Natural killer cell treated with Interleukin-12 subunit alpha and Interleukin-12 subunit beta and Interleukin-15 and Interleukin-18, amount 100 ng/mL, for 72 hours (primary cell): ENCODE measurements at regions not wholly inside any gene's neighbourhood (a gene's known extent, or its start where the extent isn't known, plus 50 kb on each side); places are given as distances from the start of the nearest gene placed in this dataset.

Source experiments
- ATAC-seq, 2 donors: fragments of 150-1000 bp; cut with Tn5 transposase in 1 of 2; sonication (Bioruptor Pico), chemical (Tn5 transposase) in 1 of 2; 2 replicates each; pipeline ENCODE4 v1.10.0; 2021
- DNase-seq: peaks from one replicate; pipeline ENCODE4 v3.0.0; 2022; ENCODE audit warnings: low spot score
- H3K27ac Mint-ChIP-seq, 2 donors: 1 replicate in 1 of 2; 2 replicates in 1 of 2; pipeline ENCODE4 v1.8.0; 2022; ENCODE audit warnings: mixed read lengths in 2 of 2, mild to moderate bottlenecking in 1 of 2, moderate library complexity in 1 of 2
- H3K27me3 Mint-ChIP-seq, 2 donors: 1 replicate in 1 of 2; 2 replicates in 1 of 2; pipeline ENCODE4 v1.8.0; 2022; ENCODE audit warnings: mixed read lengths in 2 of 2
- H3K36me3 Mint-ChIP-seq: one replicate; pipeline ENCODE4 v1.8.0; 2022; ENCODE audit warnings: mixed read lengths
- H3K4me1 Mint-ChIP-seq, 2 donors: 1 replicate in 1 of 2; 2 replicates in 1 of 2; pipeline ENCODE4 v1.8.0; 2022; ENCODE audit warnings: low read depth in 2 of 2, mixed read lengths in 2 of 2, mild to moderate bottlenecking in 1 of 2
- H3K4me3 Mint-ChIP-seq: one replicate; pipeline ENCODE4 v1.8.0; 2022; ENCODE audit warnings: mixed read lengths
- H3K9me3 Mint-ChIP-seq: 2 replicates; pipeline ENCODE4 v1.8.0; 2022; ENCODE audit warnings: mixed read lengths

DNA sequence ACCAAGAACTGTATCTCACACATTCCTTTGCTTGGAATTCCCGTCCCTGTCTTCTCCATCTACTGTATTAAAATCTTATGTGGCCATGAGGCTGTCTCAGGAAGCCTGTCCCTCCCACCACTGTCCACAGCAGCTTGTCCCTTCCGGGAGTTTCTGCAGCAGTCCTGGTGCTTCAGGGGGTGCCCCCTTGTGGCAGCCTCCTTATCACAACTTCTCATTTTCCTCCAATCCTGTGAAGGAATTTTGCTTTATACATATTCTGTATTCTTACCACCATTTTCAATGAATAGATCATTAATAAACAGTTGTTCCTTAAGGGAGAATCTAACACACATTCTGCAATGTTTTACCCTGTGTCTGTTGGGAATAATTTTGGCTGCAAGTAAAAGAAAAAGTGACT lies 220.4 kb upstream of the RAG2 start:
- Mint-ChIP-seq H3K4me1 (no peaks in the 10 kb centered on the region), H3K4me3 (no peak overlapping the region), H3K9me3 (no peaks in the 10 kb centered on the region), H3K36me3 (no peaks in the 10 kb centered on the region), H3K27me3 (peaks cover 11 to 22% of the 10 kb centered on the region in 2 donors), H3K27ac (no peak overlapping the region)
- DNase-seq, result no peak
- no peak for ATAC-seq

DNA sequence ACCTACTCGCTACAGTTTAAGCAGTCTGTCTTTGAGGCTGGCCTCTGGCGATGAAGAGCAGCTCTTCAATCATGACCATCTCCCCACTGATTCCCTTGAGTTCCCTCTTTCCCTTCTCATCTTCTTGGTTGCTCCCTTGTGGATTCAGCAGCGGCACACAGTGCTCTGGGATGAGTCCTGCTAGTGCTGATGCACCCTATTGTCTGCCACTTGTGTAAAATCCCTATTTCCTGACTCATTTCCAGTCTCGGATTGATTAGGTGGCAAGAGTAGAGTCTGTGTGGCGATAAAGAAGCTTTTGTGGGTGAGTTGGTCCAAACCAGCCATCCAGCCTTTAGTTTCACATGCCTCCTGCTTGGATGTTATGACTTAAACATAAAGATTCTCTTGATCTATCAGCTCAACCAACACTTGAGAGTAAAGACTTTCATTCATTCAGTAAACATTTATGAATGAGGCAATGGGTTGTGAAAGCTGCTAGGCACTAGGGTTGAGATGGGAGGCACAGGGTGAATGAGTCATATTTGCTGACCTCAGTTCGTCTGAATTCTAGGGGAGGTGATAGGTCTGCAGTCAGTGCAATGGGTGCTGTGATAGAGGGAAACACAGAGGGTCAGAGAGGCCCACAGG lies 219.4 kb upstream of the RAG2 start:
- Mint-ChIP-seq H3K4me1 (no peaks in the 10 kb centered on the region), H3K36me3 (no peaks in the 10 kb centered on the region)

DNA sequence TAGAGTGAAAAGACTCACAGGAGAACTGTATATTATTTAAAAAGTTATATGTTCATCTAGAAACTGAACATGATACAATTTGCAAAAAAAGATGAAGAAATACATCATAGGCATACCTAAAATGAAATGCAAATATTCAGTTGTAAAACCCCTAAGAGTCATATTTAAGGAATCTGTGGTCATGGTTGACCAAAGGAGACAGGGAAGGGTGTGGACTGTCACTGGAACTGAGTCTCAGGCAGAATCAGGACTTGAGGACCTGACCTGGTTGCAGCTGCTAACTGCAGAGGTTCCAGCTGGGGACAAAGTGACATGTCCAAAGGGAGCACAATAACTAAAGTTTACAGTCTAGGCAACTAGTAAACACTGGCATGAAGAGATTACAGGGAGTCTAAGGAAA lies 211.3 kb upstream of the RAG2 start:
- no peaks in the 10 kb centered on the region for H3K9me3 Mint-ChIP-seq
- ATAC-seq (no peak), DNase-seq (no peak)
- H3K27me3 Mint-ChIP-seq, result peaks cover 3 to 10% of the 10 kb centered on the region in 2 donors
- H3K27ac Mint-ChIP-seq, result no peak overlapping the region
- no peaks in the 10 kb centered on the region for H3K4me1 Mint-ChIP-seq
- no peaks in the 10 kb centered on the region for H3K36me3 Mint-ChIP-seq
- H3K4me3 Mint-ChIP-seq, result no peak overlapping the region

More for the DNA sequence above, 219.4 kb upstream of the RAG2 start:
- peaks cover 14 to 28% of the 10 kb centered on the region in 2 donors for H3K27me3 Mint-ChIP-seq
- no peak overlapping the region for H3K4me3 Mint-ChIP-seq
- H3K9me3 Mint-ChIP-seq, result no peaks in the 10 kb centered on the region
- no peak for DNase-seq
- ATAC-seq, result no peak
- H3K27ac Mint-ChIP-seq, result no peak overlapping the region

DNA sequence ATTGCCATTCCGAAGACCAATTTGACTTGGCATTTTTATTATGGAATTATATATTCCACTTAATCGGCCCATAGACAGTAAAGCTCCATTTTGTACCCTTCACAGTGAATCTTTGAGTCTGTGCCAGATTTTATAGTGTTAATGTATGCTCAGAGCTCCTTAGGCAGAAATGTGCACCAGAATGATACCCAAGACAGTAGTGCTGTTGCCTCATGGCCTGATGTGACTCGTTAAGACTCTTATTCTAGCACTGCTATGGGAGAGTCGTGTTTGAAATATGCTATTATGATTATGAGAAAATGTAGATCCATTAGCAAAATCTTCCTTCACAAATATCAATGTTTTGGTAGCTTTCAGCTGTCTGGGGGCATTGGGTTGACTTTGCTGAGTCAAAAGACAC lies 209.8 kb upstream of the RAG2 start:
- DNase-seq, result no peak
- peaks cover 1 to 5% of the 10 kb centered on the region in 2 donors for H3K27me3 Mint-ChIP-seq
- H3K4me1 Mint-ChIP-seq, result no peaks in the 10 kb centered on the region
- ATAC-seq, result no peak
- H3K36me3 Mint-ChIP-seq, result no peaks in the 10 kb centered on the region
- H3K9me3 Mint-ChIP-seq, result no peaks in the 10 kb centered on the region
- no peak overlapping the region for H3K27ac Mint-ChIP-seq
- H3K4me3 Mint-ChIP-seq, result no peak overlapping the region

DNA sequence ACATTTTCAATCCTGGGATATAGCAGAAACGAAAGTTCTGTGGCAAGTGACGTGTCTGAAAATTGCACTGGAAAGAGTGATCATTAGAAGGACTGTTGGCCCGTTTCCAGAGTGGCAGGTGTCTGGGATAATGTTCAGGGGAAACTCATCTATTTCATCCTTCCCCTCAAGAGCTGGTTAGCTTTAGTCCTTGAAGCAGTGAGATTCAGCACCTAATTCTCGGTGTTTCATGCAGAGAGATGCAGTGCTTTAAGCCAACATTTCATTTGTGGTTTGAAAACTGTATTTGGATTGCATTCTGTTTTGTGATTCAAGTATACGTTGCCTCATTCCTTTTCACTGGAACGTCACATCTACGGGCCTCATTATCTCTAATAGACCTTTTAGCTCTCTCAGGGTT lies 205.0 kb upstream of the RAG2 start:
- ATAC-seq, result no peak
- H3K4me3 Mint-ChIP-seq, result no peak overlapping the region
- peaks cover 3 to 8% of the 10 kb centered on the region in 2 donors for H3K27me3 Mint-ChIP-seq
- H3K9me3 Mint-ChIP-seq, result no peaks in the 10 kb centered on the region
- H3K27ac Mint-ChIP-seq, result no peak overlapping the region
- H3K36me3 Mint-ChIP-seq, result no peaks in the 10 kb centered on the region
- H3K4me1 Mint-ChIP-seq, result no peaks in the 10 kb centered on the region
- DNase-seq, result no peak

DNA sequence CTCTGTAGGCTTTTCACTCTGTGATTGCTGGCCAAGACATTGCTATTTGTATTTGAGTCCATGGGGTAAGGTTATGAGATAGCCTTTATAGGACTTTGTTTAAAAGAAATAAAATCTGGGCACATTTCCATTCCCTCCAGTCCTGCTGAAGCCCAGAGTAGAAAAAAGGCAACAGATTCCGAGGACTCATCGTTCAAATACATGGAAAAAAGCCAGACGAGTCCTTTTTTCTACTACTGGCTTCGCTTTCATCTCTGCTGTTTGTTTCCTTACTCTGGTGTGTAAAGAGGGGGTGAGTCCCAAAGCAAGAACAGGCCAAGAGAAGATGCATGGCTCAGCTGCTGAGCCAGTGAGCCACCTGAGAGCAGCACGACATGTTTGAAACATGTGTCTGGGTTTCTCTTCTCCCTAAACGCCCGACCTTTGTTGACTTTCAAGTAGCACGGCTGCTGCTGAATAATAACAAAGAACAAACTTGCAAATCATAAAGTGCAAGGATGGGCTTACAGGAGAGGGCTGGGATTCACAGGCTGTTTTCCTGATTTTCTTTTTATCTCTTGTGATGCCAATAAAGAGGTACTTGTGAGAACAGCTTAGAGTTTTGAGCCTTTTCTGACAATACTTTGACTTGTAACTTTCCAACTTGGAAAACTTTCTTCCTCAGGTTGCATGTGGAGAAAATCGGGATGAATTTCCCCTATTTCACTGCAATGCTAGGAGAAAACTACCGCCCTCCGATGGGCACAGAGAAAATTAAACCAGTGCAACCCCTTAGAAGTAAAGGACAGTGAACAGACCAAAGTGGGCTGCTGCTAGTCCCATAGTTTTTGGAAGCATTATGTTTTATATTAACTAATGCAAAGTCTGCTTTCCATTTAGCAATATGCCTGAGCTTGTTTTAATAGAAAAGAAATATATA lies 195.2 kb upstream of the RAG2 start:
- Mint-ChIP-seq H3K4me3 (no peak overlapping the region), H3K27ac (no peak overlapping the region), H3K4me1 (no peaks in the 10 kb centered on the region), H3K9me3 (no peaks in the 10 kb centered on the region), H3K36me3 (no peaks in the 10 kb centered on the region), H3K27me3 (peaks cover 10 to 12% of the 10 kb centered on the region in 2 donors)
- no peak for DNase-seq
- no peak for ATAC-seq

DNA sequence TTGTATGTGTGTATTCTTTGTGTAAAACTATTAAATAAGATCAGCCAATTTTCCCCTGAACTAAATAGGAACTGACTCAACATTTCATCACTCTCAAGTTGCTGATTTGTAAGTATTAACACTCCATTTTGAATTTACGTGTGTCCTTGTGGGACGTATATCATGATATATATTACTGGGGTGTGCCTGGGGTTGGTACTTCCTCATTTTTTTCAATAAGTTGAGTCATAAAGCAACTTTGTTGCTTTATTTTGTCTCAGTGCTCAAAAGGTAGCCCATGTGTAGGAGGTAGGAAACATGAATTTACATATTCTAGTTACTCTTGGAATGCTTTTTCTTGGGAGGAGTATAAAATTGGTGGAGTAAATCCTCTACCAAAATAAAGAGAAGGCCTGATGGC lies 193.9 kb upstream of the RAG2 start:
- ATAC-seq (no peak), DNase-seq (no peak)
- Mint-ChIP-seq H3K9me3 (no peaks in the 10 kb centered on the region), H3K36me3 (no peaks in the 10 kb centered on the region), H3K27me3 (peaks cover 6 to 9% of the 10 kb centered on the region in 2 donors), H3K4me3 (no peak overlapping the region), H3K27ac (no peak overlapping the region), H3K4me1 (no peaks in the 10 kb centered on the region)

DNA sequence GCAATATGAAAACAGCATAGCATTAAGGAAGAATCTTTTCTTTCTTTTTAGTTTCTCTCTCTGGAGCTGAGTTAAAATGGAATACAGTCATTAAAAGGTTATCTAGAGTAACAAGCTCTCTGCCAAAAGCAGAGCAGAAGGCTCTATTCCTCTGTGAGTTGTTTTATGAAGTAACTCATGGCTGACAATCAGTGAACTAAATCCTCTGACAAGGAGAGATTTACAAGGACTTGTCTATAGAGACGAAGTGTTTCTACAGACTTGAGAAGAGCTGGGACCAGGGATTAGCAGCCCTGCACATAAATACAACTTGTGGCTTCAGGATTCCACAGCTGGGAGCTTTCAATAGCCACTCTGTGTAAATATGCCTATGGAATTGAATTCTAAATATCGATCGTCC lies 192.5 kb upstream of the RAG2 start:
- H3K4me1 Mint-ChIP-seq, result no peaks in the 10 kb centered on the region
- H3K36me3 Mint-ChIP-seq, result no peaks in the 10 kb centered on the region
- no peaks in the 10 kb centered on the region for H3K9me3 Mint-ChIP-seq
- no peak for DNase-seq
- peaks cover 0 to 5% of the 10 kb centered on the region in 2 donors for H3K27me3 Mint-ChIP-seq
- no peak for ATAC-seq
- no peak overlapping the region for H3K27ac Mint-ChIP-seq
- no peak overlapping the region for H3K4me3 Mint-ChIP-seq

DNA sequence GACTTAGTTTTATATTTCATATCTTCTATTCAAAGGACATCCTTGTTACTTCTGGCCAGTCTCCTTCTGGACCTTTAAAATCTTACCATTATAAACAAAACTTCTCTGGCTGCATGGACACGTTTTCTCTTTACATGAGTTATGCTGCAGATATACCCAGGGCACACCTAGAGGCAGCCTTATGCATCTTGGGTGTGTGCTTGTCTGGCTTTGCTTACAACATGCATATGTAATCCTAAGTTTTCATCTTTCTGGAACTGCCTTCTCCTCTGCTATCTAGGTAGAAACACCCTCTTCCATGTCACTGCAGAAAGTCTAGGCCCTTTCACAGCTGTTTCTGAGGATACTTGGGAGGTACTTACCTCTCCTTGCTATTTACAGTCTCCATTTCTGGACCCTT lies 185.8 kb upstream of the RAG2 start:
- H3K27ac Mint-ChIP-seq, result no peak overlapping the region
- no peak overlapping the region for H3K4me3 Mint-ChIP-seq
- H3K27me3 Mint-ChIP-seq, result peaks cover 34 to 56% of the 10 kb centered on the region in 2 donors
- ATAC-seq (no peak), DNase-seq (no peak)
- H3K4me1 Mint-ChIP-seq, result no peaks in the 10 kb centered on the region
- no peaks in the 10 kb centered on the region for H3K9me3 Mint-ChIP-seq
- H3K36me3 Mint-ChIP-seq, result no peaks in the 10 kb centered on the region

DNA sequence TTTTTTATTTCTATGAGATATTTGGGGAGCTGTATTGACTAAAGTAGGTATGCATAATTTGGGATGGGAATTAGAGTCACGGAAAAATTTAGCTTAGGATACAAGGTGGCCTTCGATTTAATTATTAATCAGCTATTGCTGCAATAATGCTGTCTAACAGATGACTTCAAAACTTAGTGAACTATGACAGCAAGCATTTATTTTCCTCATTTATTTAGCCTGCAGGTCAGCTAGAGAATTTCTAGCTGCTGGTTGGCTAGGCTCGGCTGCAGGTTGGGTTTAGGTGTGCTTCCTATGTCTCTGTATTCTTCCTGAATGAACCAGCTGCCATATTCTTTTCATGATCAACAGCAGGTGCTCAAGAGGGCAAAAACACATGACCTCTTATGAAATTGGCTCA lies 181.8 kb upstream of the RAG2 start:
- Mint-ChIP-seq H3K9me3 (no peaks in the 10 kb centered on the region), H3K4me1 (no peaks in the 10 kb centered on the region), H3K36me3 (no peaks in the 10 kb centered on the region), H3K27ac (no peak overlapping the region), H3K4me3 (no peak overlapping the region), H3K27me3 (peaks cover 38 to 61% of the 10 kb centered on the region in 2 donors)
- ATAC-seq (no peak), DNase-seq (no peak)

DNA sequence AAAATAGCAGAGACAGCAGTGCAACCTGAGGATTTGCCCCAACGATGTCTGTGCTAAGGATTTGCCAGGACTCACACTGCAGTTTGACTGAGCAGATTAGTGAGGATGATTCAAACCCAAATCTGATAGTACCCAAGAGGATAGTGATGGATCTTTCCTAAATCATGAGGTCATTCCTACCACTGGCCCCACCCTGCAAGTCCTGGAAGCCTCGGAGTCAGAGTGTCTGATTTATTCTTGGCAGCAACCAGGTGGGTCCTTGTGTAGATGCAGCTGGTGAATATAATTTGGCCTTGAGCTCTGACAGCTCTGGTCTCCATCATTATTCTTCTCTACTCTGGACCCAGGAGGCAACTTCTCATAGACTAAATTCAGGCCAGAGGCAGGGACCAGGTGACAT lies 179.3 kb upstream of the RAG2 start:
- Mint-ChIP-seq H3K9me3 (no peaks in the 10 kb centered on the region), H3K27me3 (peaks cover 29 to 45% of the 10 kb centered on the region in 2 donors), H3K36me3 (no peaks in the 10 kb centered on the region), H3K27ac (no peak overlapping the region), H3K4me1 (no peaks in the 10 kb centered on the region), H3K4me3 (no peak overlapping the region)
- ATAC-seq (no peak), DNase-seq (no peak)

DNA sequence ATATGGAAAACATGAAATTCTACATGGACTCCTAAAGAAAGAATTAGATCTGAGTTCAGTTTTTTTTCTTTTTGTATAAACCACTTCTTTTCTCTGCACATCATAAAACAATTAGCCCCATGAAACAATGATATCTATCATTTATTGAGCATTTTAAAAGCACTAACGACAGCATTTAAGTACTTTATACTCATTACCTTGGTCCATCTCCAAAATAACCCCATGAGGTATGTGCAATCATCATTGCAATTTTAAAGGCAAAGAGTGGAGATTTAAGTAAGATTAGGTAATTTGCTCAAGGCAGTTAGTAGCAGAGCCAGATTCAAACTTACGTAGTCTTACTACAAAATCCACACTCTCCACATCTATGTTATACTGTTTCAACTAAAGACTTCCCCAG lies 177.7 kb upstream of the RAG2 start:
- no peaks in the 10 kb centered on the region for H3K9me3 Mint-ChIP-seq
- no peaks in the 10 kb centered on the region for H3K36me3 Mint-ChIP-seq
- no peak overlapping the region for H3K4me3 Mint-ChIP-seq
- H3K4me1 Mint-ChIP-seq, result no peaks in the 10 kb centered on the region
- H3K27ac Mint-ChIP-seq, result no peak overlapping the region
- DNase-seq, result no peak
- no peak for ATAC-seq
- H3K27me3 Mint-ChIP-seq, result peaks cover 23 to 36% of the 10 kb centered on the region in 2 donors

DNA sequence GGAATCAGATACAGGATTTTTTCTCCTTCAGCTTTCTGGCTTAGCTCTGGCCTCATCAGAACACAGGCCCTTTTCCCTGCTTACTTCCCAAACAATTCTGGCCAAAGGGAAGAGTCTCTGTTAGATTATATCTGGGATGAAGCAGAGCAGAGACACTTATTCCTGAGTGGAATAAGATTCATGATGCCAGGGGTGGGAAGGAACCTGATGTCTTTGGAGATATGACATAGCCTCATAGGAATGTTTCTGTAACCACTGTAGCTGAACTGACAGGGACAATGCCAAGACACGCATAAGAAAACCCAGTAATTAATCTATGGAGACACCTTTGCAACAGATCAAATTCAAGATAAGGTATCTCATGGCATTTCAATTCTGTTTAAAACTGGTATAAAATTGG lies 177.1 kb upstream of the RAG2 start:
- no peak for ATAC-seq
- Mint-ChIP-seq H3K27ac (no peak overlapping the region), H3K4me3 (no peak overlapping the region)

DNA sequence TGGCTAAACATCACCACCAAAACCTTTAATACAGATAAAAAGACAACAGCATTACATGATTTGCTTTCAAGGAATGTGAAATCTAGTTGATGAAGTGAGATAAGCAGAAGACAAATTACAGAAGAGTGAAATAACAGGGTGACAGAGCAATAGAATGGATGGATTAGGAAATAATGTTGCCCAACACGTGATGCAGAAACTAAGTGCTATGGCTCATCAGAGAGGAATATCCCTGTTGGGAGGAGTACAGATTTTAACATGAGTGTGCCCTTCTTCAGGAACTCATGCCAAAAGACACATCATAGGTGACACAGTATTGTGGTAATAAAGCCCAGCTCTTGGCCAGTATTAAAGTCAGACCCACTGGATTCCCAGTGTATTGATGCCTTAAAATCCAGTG lies 176.6 kb upstream of the RAG2 start:
- Mint-ChIP-seq H3K4me1 (no peaks in the 10 kb centered on the region), H3K36me3 (no peaks in the 10 kb centered on the region), H3K27me3 (peaks cover 25 to 35% of the 10 kb centered on the region in 2 donors), H3K9me3 (no peaks in the 10 kb centered on the region), H3K4me3 (no peak overlapping the region), H3K27ac (no peak overlapping the region)
- DNase-seq (no peak), ATAC-seq (no peak)

More for the DNA sequence above, 177.1 kb upstream of the RAG2 start:
- H3K27me3 Mint-ChIP-seq, result peaks cover 23 to 36% of the 10 kb centered on the region in 2 donors
- no peaks in the 10 kb centered on the region for H3K36me3 Mint-ChIP-seq
- no peaks in the 10 kb centered on the region for H3K9me3 Mint-ChIP-seq
- H3K4me1 Mint-ChIP-seq, result no peaks in the 10 kb centered on the region
- DNase-seq, result no peak
